GM03348 (cell line): ENCODE measurements at regions not wholly inside any gene's neighbourhood (a gene's known extent, or its start where the extent isn't known, plus 50 kb on each side); places are given as distances from the start of the nearest gene placed in this dataset.
"Not testable (repeated sequence)": the region's sequence is repeated elsewhere in the genome, so short reads cannot be mapped to it uniquely, and the experiment has no call there.

Experiments
- DNase-seq: peaks from one replicate; pipeline ENCODE4 v3.0.0; 2012; ENCODE audit warnings: low spot score

DNA sequence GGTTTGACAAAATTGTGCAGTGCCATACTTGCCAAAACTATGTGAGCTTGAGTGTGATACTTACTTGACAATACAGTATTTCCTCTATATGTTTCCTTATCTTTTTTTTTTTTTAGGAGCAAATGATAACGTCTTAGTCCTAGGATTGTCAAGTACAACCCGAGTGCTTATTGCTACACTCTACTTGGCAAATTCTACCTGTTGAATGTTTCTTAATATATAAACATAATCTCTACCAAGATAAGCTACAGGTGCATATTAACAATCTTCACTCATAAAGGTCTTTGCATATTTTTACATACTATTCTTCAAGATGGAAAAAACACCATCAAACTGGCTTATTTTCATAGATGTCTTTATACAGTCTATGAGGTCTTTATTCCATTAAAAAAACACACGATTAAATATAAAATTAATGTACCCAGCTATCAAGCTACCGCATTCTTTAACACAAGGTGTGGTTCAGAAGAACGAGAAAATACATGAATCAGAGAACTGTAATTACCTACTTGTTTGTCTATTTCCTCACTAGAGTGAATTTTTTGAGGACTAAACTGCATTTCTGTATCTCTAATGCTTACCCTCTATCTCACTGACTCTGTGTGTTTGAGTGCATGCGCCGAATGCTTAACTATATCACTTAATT, 76.1 kb upstream of the PDSS1 start:
- no peak for DNase-seq

DNA sequence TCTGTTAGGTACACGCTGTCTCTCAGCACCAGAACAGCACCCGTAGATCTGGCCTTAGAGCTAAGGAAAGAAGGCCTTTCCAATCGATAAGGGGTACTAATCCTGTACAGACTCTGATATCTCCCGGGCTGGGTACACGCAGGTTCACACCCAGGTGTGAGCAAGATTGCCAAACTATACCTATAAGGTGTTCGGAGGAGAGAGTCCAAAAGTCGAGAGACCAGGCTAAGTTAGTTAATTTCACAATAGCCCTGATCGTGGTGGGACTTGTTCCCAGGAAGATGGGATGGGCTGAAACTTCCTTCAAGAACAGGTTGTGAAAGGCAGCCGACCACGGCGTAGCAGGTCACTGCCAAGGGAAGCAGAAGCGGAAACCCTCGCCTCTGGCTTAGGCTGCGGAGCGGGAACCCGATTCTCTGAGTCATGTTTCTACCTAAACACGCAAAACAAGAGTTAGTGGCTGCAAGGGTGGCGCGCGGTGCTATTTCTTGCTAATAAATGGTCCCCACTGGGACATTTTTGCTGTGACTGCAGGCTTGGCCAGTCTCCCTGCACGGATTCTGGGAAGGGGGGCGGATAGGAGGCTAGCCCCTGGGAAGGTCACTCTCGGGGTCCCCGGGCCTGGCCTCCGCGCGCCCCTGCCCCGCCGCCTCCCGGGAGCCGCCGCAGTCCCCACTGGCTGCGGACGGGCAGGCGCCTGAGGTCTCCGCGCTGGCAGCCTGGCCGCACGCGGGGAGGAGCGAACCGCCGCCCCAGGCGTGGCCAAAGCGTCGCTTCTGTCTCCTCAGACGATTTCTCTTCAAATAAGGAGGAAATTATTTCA, 75.4 kb upstream of the PDSS1 start:
- DNase-seq: peak; percentile 48

- no peak for DNase-seq
Measured at GRCh38 chr10:26622891-26623290, 74.6 kb upstream of the PDSS1 start.

DNA sequence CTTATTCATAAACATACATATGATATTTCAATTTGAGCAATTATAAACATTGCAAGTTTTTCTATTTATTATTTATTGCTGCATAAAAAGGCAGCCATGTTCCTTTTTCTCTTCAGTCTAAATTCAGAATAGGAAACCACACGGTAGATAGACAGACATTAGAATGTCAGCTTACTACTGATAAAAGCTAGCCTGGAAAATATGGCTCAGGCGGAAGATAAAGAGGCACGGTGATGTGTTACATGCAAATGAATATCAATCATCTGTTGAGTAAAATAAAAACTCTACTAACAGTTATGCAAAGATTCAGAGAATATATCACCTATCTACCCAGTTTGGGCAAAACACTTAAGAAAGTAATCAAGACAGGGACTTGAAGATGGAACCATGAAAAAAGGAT, 73.5 kb upstream of the PDSS1 start:
- no peak for DNase-seq

DNA sequence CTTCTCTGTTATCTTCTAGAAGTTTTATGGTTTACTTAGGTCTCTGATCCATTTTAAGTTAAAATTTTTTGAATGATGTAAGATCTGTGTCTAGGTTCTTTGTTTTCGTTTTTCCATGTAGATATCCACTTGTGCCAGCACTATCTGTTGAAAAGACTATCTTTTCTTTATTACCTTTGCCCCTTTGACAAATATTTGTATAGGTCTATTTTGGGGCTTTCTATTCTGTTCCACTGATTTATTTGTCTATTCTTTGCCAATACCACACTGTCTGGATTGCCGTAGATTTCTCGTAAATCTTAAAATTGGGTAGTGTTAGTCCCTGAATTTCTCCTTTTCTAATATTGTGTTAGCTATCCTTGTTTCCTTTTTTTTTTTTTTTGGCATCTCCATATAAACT, 71.4 kb upstream of the PDSS1 start:
- no peak for DNase-seq

DNA sequence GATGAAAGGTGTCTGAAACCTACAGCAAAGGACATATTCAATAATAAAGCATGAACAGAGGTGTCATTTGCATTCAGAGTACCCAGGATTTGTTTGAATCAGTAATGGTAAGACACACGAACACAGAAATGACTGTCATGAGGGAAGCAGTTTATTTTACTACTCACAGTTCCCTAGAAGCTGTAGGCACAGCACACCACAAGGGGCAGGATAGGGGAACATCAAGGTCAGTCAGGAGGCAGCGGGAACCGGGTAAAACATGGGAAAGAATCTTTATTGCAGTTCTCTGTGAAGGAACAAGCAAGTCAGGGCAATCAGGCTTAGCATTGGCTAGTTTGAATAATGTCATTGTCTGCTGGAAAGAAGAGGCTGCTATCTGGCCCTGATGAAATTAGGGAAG, 70.2 kb upstream of the PDSS1 start:
- DNase-seq: no peak

DNA sequence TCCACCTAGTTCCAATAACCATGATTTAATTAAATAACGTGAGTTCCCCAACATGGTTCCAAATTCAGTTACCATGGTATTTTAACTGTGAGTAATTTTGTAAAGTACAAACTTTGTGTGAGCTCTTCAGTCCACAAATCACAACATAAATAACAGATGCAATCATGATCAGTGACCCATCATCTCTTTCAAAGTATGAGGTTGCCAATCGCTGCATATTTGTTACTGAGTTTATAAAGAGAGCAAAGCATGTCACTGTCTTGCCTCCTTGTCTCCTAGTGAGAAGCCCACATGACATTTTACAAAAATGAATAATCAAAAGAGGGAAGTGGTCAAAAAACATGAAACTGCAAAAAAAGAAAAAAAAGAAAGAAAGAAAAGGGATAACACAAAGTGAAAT, 69.1 kb upstream of the PDSS1 start:
- no peak for DNase-seq

DNA sequence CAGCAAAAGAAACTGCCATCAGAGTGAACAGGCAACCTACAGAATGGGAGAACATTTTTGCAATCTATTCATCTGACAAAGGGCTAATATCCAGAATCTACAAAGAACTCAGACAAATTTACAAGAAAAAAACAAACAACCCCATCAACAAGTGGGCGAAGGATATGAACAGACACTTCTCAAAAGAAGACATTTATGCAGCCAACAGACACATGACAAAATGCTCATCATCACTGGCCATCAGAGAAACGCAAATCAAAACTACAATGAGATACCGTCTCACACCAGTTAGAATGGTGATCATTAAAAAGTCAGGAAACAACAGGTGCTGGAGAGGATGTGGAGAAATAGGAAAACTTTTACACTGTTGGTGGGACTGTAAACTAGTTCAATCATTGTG, 65.3 kb upstream of the PDSS1 start:
- DNase-seq: not testable (repeated sequence)

- DNase-seq: not testable (repeated sequence)
Measured at GRCh38 chr10:26634111-26634510, 63.4 kb upstream of the PDSS1 start.

- DNase-seq: no peak
Measured at GRCh38 chr10:26637521-26638275, 59.8 kb upstream of the PDSS1 start.

- DNase-seq: no peak
Measured at GRCh38 chr10:26640391-26640790, 57.1 kb upstream of the PDSS1 start.

GRCh38 chr10:26642896-26643653, 54.4 kb upstream of the PDSS1 start:
- DNase-seq: no peak

DNA sequence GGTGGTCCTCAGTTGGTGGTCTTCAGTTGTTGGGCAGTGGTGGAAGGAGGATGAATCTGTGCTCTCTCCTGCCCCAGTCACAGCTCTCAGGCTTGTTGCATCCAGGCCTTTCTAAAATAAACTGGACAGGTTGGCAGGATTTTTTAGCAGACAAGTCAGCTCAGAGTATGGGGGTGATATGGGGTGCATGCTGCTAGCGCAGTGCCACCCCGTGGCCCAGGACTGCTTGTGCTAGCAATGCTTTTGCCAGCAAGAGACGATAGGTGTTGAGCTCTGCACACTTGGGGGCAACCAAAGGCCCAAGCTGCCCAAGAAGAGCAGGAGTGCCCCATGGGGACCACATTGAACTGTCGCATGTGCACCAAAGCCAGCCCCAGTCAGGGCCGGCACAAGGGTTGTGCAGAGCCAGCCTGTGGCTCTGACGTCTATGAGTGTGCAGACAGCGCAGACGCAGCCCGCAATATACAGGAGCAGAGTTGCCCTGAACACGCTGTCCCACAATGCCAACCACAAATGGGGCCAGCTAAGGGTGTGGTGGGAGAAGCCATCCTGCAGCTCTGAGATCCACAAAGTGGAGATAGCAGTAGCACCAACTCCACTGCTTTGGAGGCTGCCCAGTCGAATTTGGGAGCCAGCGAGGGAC, 49.8 kb upstream of the PDSS1 start:
- DNase-seq: no peak
